ENCODE measurements at regions not wholly inside any gene's neighbourhood (a gene's known extent, or its start where the extent isn't known, plus 50 kb on each side); places are given as distances from the start of the nearest gene placed in this dataset.
"Not testable (repeated sequence)": the region's sequence is repeated elsewhere in the genome, so short reads cannot be mapped to it uniquely, and the experiment has no call there.

- Histone ChIP-seq H3K27ac (ENCODE audit: low read depth, low read length) (no peak overlapping the region), H3K4me2 (ENCODE audit: low read depth, low read length, poor library complexity, severe bottlenecking) (no peak overlapping the region), H3K27me3 (ENCODE audit: low read length) (no peaks in the 10 kb centered on the region), H3F3A (ENCODE audit: insufficient read depth) (no peaks in the 10 kb centered on the region), H3K36me3 (ENCODE audit: low read length) (no peaks in the 10 kb centered on the region), H2AFZ (ENCODE audit: low read depth, low read length, severe bottlenecking) (no peak overlapping the region), H3K9ac (ENCODE audit: low read length) (no peak overlapping the region), H3K4me3 (ENCODE audit: insufficient read depth, low read length, poor library complexity, severe bottlenecking) (no peak overlapping the region), H3K9me2 (replicated peaks; ENCODE audit: insufficient read depth, low read length) (no peaks in the 10 kb centered on the region), H4K20me1 (ENCODE audit: low read depth, low read length) (no peaks in the 10 kb centered on the region), H3K79me2 (ENCODE audit: insufficient read depth, low read length) (no peaks in the 10 kb centered on the region), H3K9me3 (ENCODE audit: insufficient read depth, low read length) (no peaks in the 10 kb centered on the region)
- no peak for TF ChIP-seq CTCF (IDR thresholded peaks at IDR 0.05; ENCODE audit: insufficient read depth, low read length, poor library complexity, severe bottlenecking)
- TF ChIP-seq EZH2phosphoT487 (conservative IDR thresholded peaks at IDR 0.05; ENCODE audit: low read length), result no peak
Measured at GRCh38 chr6:154637392-154637791, 95.8 kb upstream of the SCAF8 start.

GRCh38 chr6:154638369-154638768 lies 94.8 kb upstream of the SCAF8 start:
- Histone ChIP-seq H3K36me3 (ENCODE audit: low read length) (no peaks in the 10 kb centered on the region), H3K9me3 (ENCODE audit: insufficient read depth, low read length) (no peaks in the 10 kb centered on the region), H3K4me3 (ENCODE audit: insufficient read depth, low read length, poor library complexity, severe bottlenecking) (no peak overlapping the region), H4K20me1 (ENCODE audit: low read depth, low read length) (no peaks in the 10 kb centered on the region), H3K9ac (ENCODE audit: low read length) (no peak overlapping the region), H3K27ac (ENCODE audit: low read depth, low read length) (no peak overlapping the region), H3F3A (ENCODE audit: insufficient read depth) (no peaks in the 10 kb centered on the region), H3K9me2 (replicated peaks; ENCODE audit: insufficient read depth, low read length) (no peaks in the 10 kb centered on the region), H3K27me3 (ENCODE audit: low read length) (no peaks in the 10 kb centered on the region), H3K79me2 (ENCODE audit: insufficient read depth, low read length) (no peaks in the 10 kb centered on the region), H3K4me2 (ENCODE audit: low read depth, low read length, poor library complexity, severe bottlenecking) (no peak overlapping the region), H2AFZ (ENCODE audit: low read depth, low read length, severe bottlenecking) (no peak overlapping the region)
- TF ChIP-seq CTCF (IDR thresholded peaks at IDR 0.05; ENCODE audit: insufficient read depth, low read length, poor library complexity, severe bottlenecking), result no peak
- no peak for TF ChIP-seq EZH2phosphoT487 (conservative IDR thresholded peaks at IDR 0.05; ENCODE audit: low read length)

- H3K79me2 ChIP-seq (ENCODE audit: insufficient read depth, low read length); H3F3A ChIP-seq (ENCODE audit: insufficient read depth): not testable (repeated sequence)
Measured at GRCh38 chr6:154639196-154639595, 94.0 kb upstream of the SCAF8 start.

GRCh38 chr6:154648188-154648887 lies 84.9 kb upstream of the SCAF8 start:
- H3K9me2 ChIP-seq (replicated peaks; ENCODE audit: insufficient read depth, low read length), result no peaks in the 10 kb centered on the region
- no peaks in the 10 kb centered on the region for H3K27me3 ChIP-seq (ENCODE audit: low read length)
- no peak overlapping the region for H3K4me3 ChIP-seq (ENCODE audit: insufficient read depth, low read length, poor library complexity, severe bottlenecking)
- no peak overlapping the region for H3K4me2 ChIP-seq (ENCODE audit: low read depth, low read length, poor library complexity, severe bottlenecking)
- H4K20me1 ChIP-seq (ENCODE audit: low read depth, low read length), result no peaks in the 10 kb centered on the region
- H3F3A ChIP-seq (ENCODE audit: insufficient read depth), result no peaks in the 10 kb centered on the region
- no peaks in the 10 kb centered on the region for H3K9me3 ChIP-seq (ENCODE audit: insufficient read depth, low read length)
- H2AFZ ChIP-seq (ENCODE audit: low read depth, low read length, severe bottlenecking), result no peak overlapping the region
- H3K9ac ChIP-seq (ENCODE audit: low read length), result no peak overlapping the region
- no peak overlapping the region for H3K27ac ChIP-seq (ENCODE audit: low read depth, low read length)
- H3K79me2 ChIP-seq (ENCODE audit: insufficient read depth, low read length), result no peaks in the 10 kb centered on the region
- no peaks in the 10 kb centered on the region for H3K36me3 ChIP-seq (ENCODE audit: low read length)
- TF ChIP-seq EZH2phosphoT487 (conservative IDR thresholded peaks at IDR 0.05; ENCODE audit: low read length), result no peak
- no peak for TF ChIP-seq CTCF (IDR thresholded peaks at IDR 0.05; ENCODE audit: insufficient read depth, low read length, poor library complexity, severe bottlenecking)

More at GRCh38 chr6:154639196-154639595, 94.0 kb upstream of the SCAF8 start:
- not testable (repeated sequence) for H2AFZ ChIP-seq (ENCODE audit: low read depth, low read length, severe bottlenecking); H3K27ac ChIP-seq (ENCODE audit: low read depth, low read length); H3K9me2 ChIP-seq (replicated peaks; ENCODE audit: insufficient read depth, low read length); H4K20me1 ChIP-seq (ENCODE audit: low read depth, low read length); H3K9ac ChIP-seq (ENCODE audit: low read length); H3K4me3 ChIP-seq (ENCODE audit: insufficient read depth, low read length, poor library complexity, severe bottlenecking); H3K36me3 ChIP-seq (ENCODE audit: low read length); H3K9me3 ChIP-seq (ENCODE audit: insufficient read depth, low read length); H3K4me2 ChIP-seq (ENCODE audit: low read depth, low read length, poor library complexity, severe bottlenecking); H3K27me3 ChIP-seq (ENCODE audit: low read length)
